Mesenteric fat pad (tissue), 1 donor: ENCODE measurements at regions not wholly inside any gene's neighbourhood (a gene's known extent, or its start where the extent isn't known, plus 50 kb on each side); places are given as distances from the start of the nearest gene placed in this dataset.
"Not testable (repeated sequence)": the region's sequence is repeated elsewhere in the genome, so short reads cannot be mapped to it uniquely, and the experiment has no call there.

Source experiments
- DNase-seq: peaks from one replicate; pipeline ENCODE4 v3.0.0-alpha.2; 2020; ENCODE audit warnings: low spot score
- donor health status: DM: yes; HTN: yes; CAD: no.

GRCh38 chr3:193902607-193903511 is 233.1 kb upstream of the HES1 start:
- no peak for DNase-seq

- DNase-seq = no peak
Measured at GRCh38 chr3:193903512-193903817, 232.5 kb upstream of the HES1 start.

- no peak for DNase-seq
Measured at GRCh38 chr3:193903966-193904365, 232.0 kb upstream of the HES1 start.

- no peak for DNase-seq
Measured at GRCh38 chr3:193905541-193906396, 230.2 kb upstream of the HES1 start.

- DNase-seq = no peak
Measured at GRCh38 chr3:193906849-193907410, 229.0 kb upstream of the HES1 start.

- DNase-seq = no peak
Measured at GRCh38 chr3:193908181-193908744, 227.7 kb upstream of the HES1 start.

GRCh38 chr3:193909387-193909786 is 226.6 kb upstream of the HES1 start:
- DNase-seq = no peak

- DNase-seq = no peak
Measured at GRCh38 chr3:193910310-193910709, 225.6 kb upstream of the HES1 start.

GRCh38 chr3:193910886-193911738 is 224.8 kb upstream of the HES1 start:
- no peak for DNase-seq

- no peak for DNase-seq
Measured at GRCh38 chr3:193911784-193912340, 224.1 kb upstream of the HES1 start.

- DNase-seq = no peak
Measured at GRCh38 chr3:193912621-193913178, 223.2 kb upstream of the HES1 start.

- DNase-seq = no peak
Measured at GRCh38 chr3:193914602-193915001, 221.3 kb upstream of the HES1 start.

- DNase-seq = no peak
Measured at GRCh38 chr3:193915099-193915498, 220.8 kb upstream of the HES1 start.

GRCh38 chr3:193915613-193916012 is 220.3 kb upstream of the HES1 start:
- DNase-seq = no peak

GRCh38 chr3:193917158-193917557 is 218.8 kb upstream of the HES1 start:
- DNase-seq = no peak

GRCh38 chr3:193921465-193921864 is 214.5 kb upstream of the HES1 start:
- DNase-seq = no peak

- no peak for DNase-seq
Measured at GRCh38 chr3:193922034-193922774, 213.7 kb upstream of the HES1 start.

- not testable (repeated sequence) for DNase-seq
Measured at GRCh38 chr3:193923958-193924357, 212.0 kb upstream of the HES1 start.

GRCh38 chr3:193926071-193926470 is 209.9 kb upstream of the HES1 start:
- not testable (repeated sequence) for DNase-seq
